Skin of body (tissue), 1 donor: ENCODE measurements at regions not wholly inside any gene's neighbourhood (a gene's known extent, or its start where the extent isn't known, plus 50 kb on each side); places are given as distances from the start of the nearest gene placed in this dataset.

Experiments
- DNase-seq: peaks from one replicate; lab custom pipeline; 2025; lab: John Stamatoyannopoulos, UW

- peak; percentile 88 for DNase-seq
Measured at GRCh38 chr6:71420693-71421328, 132.2 kb downstream of the OGFRL1 start.

DNA sequence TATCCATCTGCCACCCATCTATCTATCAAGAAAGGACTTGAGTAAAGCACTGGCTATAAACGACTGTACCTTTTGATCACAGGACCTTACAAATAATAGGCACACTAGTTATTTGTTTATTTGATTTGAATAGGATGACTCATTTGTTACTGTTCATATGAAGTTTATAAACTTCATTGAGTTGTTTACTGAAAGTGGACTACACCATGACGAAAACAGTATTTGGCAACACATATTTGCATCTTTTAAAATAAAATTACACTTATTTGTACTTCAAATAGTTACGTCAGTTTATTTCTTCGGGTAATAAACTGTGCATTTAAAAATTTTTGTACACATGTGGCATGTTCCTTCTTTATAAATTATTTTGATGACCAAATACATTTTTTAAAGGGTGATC, 133.0 kb downstream of the OGFRL1 start:
- no peak for DNase-seq

DNA sequence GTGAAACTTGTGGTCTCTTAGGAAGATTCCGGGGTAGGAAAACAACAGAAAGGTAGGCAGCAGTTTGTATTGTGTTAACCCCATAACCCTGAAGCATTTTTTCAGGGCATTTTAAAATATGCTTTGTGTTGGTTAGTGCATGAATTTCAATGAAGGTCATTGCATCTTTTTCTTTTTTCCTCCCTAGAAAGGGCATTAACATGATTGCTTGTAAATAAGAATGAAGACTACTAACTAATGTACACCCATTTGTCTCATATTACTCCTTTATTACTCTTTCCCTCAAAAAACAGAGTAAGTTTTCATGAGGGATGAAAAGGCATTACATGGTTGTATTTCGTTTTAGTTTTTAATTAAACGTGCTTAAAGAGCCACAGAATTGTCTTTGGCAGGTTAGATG, 141.4 kb downstream of the OGFRL1 start:
- no peak for DNase-seq

DNA sequence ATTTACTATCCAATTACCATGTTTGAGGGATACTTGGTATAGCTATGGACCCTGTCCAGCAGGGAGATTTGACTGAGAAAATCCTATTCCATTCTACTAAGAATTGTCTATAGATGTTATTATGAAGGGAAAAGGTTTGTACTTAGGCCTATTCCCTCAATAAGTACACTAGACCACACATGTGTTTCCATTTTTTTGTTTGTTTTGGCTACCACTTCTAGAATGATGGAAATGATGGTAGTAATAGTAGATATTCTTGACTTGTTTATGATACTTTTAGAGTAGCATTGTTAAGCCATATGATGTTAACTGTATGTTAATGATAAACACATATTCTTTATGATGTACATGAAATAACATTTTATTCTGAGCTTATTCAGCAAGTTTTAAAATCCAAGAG, 144.8 kb downstream of the OGFRL1 start:
- no peak for DNase-seq

DNA sequence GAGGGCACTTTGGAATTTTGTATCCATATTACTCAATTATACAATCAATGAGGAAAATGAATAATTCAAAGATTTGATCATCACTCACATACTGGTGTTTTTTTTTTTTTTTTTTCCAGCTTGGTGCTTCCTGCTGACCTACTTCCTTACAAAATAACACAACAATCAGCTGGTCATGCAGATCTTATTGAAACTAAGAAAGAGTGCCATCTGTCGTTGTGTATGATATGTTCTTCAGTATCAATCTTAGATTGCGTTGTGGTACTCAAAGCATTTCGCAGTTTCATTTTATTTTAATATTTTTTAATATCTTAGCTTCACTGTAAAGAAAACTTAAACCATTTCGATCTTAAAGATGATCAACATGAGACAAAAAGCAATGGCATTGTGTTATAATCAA, 155.6 kb downstream of the OGFRL1 start:
- DNase-seq = no peak

GRCh38 chr6:71446057-71446456, 157.4 kb downstream of the OGFRL1 start:
- DNase-seq = no peak

- no peak for DNase-seq
Measured at GRCh38 chr6:71446470-71446869, 157.9 kb downstream of the OGFRL1 start.

DNA sequence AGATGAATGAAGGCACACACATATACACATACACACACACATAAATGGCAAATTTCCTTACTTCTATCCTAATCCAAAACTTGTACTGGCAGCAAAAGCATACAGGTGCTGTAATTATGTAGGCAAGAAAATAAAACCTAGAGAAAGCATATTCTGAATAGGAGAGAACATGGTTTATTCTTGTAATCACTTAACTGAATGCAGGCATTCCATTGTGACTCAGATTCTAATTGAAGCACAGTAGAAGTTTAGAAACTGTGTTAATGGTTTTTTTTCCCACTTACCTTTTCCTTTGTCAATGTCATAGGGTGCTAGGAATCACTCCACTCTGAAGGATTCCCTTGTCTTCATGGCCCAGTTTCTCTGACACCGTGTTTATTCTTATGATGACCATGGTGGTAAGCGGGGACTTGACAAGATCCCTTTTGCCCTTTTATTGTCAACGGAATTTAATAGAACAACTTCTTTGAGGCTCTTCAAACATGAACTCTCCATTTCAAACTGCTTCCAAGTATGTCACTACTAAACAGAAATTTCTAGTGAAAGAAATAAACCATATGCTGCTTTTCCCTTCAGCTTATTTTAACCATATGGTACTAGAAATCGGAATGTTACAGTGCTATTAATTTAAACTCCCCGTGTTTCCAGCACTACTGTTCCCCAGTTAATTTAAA, 164.2 kb downstream of the OGFRL1 start:
- no peak for DNase-seq

DNA sequence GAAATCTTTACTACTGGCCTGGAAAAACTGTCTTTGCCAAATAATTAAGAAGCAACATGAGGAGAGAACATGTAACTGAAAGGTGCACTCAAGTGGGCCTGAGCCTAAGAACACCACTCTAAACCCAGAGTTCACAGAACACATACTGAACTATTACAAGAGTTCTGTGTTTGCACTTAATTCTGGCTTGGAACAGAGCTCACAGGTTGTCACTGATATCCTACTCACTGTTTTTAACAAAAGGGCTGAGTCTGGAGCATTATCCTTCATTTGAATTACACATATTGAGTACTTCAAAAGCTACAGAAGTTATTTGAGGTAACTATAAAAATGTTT, 164.7 kb downstream of the OGFRL1 start:
- DNase-seq = no peak

DNA sequence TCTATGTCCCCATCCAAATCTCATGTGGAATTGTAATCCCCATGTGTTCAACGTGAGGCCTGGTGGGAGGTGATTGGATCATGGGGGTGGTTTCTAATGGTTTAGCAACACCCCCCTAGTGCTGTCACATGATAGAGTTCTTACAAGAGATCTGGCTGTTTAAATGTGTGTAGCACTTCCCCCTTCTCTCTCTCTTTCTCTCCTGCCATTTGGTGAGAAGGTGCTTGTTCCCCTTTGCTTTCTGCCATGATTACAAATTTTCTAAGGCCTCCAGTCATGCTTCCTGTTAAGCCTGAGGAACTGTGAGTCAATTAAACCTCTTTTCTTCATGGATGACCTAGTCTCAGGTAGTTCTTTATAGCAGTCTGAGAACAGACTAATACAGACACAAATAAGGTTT, 165.4 kb downstream of the OGFRL1 start:
- no peak for DNase-seq

GRCh38 chr6:71457929-71458328, 169.3 kb downstream of the OGFRL1 start:
- DNase-seq = no peak

DNA sequence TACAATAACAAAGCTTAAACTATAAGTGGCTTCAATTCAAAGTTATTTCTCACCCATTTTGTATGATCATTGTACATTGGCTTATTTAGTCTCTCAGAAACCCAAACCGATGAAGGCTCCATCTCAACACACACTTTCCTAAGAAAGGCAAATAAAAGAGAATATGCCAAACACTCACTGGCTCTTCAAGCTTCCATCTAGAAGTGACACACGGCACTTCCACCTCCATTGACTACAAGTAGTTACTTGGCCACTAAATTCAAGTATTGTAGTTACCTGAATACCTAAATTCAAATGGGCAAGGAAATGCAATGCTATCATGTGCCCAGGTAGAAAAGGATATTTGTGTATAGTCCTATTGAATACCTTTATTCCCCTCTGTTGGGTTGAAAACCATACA, 170.6 kb downstream of the OGFRL1 start:
- no peak for DNase-seq

GRCh38 chr6:71460933-71461332, 172.3 kb downstream of the OGFRL1 start:
- no peak for DNase-seq

DNA sequence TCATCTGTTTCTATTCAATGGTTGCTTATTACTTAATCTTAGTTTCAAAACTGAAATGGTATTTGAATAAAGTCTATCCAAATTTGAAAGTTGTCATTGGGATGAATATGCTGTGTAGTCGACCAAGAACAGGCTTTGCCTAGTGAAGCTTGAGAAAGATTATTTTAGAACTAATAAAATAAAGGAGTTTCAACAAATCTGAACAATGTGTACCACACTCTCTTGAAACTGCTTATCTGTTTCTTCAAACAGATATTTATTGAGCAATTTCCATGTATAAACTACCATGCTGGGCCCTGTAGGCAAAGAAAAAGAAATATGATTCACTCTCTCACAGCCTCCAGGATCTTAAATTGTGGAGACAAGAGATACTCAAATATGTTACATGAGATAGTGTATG, 174.4 kb downstream of the OGFRL1 start:
- DNase-seq = no peak

DNA sequence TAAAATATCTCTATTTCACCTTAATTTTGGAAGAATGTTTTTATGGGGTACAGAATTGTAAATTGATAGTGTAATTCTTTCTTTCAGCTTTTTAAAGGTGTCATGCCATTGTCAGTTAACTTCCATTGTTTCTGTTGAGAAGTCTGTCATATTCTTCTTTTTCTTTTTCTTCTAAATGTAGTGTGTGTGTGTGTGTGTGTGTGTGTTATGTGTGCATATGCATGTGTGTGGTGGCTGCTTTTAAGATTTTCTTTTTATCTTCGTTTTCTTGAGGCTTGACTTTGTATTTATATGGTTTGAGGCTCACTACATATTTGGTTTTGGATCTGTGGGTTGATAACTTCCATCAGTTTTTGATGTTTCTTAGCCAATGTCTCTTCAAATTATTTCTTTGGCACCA, 176.5 kb downstream of the OGFRL1 start:
- DNase-seq = no peak

GRCh38 chr6:71466362-71466761, 177.8 kb downstream of the OGFRL1 start:
- DNase-seq = no peak

- DNase-seq = no peak
Measured at GRCh38 chr6:71468038-71468437, 179.4 kb downstream of the OGFRL1 start.

DNA sequence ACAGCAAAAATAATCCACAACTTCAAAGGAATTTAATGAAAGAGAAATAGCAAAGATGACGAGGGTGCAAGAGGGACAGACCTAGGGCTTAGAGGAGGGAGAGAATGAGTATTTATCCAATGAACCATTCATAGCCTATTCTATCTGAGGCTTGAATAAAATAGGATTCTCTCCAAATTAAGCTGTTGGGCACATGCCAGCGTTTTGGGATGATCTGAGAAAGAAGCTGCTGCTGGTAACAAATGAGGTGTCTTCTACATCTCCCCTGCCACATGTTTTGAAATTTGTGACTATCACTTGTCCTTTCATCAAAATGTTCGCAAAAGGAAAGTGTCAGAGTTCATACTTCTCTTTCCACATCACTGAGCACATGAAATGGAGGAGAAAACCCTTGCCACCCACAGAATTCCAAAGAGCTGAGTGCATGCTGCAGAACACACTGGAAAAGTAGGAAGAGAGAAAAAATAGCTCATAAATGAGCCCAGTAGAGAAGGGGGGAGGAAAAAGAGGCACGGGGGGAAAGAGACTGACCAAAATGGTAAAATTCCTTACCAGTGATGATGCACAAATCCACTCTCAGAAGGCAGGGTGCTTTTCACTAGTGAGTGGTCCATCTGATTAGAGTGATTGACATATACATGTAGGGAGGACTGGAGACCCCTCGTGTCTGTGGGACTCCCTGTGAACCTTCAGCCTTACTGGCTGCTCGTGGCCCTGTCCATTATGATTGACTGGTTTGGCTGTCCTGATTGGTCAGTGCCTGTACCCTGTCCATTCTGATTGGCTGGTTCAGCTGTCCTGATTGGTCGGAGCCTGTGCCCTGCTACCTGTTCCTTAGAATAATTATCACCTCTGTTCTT, 180.5 kb downstream of the OGFRL1 start:
- no peak for DNase-seq

GRCh38 chr6:71471718-71472117, 183.1 kb downstream of the OGFRL1 start:
- DNase-seq = no peak

GRCh38 chr6:71473926-71474325, 185.3 kb downstream of the OGFRL1 start:
- DNase-seq = no peak

DNA sequence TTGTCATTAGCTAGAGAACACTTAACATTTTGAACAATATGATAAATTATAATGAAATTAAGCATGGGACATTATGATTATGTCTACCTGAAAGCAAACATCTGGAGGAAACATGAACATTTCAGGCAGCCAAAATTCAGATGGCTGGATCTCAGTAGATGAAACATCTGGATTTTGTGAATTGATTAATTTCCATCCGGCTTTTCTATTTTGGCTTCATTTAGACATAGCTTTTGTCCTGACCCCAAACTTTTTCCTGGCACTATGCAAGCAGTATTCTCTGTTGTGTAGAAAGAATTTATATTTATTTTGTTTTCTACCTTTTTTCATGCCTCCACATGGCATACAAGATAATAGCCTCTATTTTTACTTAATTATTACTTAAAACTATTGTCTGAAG, 186.3 kb downstream of the OGFRL1 start:
- DNase-seq = peak; percentile 26

GRCh38 chr6:71476371-71476770, 187.8 kb downstream of the OGFRL1 start:
- no peak for DNase-seq

GRCh38 chr6:71476872-71477271, 188.3 kb downstream of the OGFRL1 start:
- no peak for DNase-seq
